Motor neuron (in vitro differentiated cells): ENCODE measurements at regions not wholly inside any gene's neighbourhood (a gene's known extent, or its start where the extent isn't known, plus 50 kb on each side); places are given as distances from the start of the nearest gene placed in this dataset.

ENCODE experiments used
- ATAC-seq, 8 experiments: fragments of 200-7000 bp; cut with Tn5 transposase; replicated peaks in 6 of 8; 2 replicates each; pipeline ENCODE4 v1.8.0; 2021; ENCODE audit warnings: mild to moderate bottlenecking in 8 of 8, moderate library complexity in 8 of 8
- H3K27ac ChIP-seq, 2 donors: fragments of 250-450 bp; sonication (Bioruptor Pico); 2 replicates each; pipeline ENCODE4 v1.9.0; 2021; ENCODE audit warnings: antibody characterized with exemption in 2 of 2, mild to moderate bottlenecking in 2 of 2, moderate library complexity in 1 of 2
- H3K4me1 ChIP-seq, 2 donors: fragments of 250-450 bp; sonication (Bioruptor Pico); replicated peaks in 1 of 2; 2 replicates each; pipeline ENCODE4 v1.6.1; 2021; ENCODE audit warnings: antibody characterized with exemption in 2 of 2, mild to moderate bottlenecking in 2 of 2, moderate library complexity in 1 of 2
- H3K4me3 ChIP-seq, 5 donors: fragments of 250-450 bp; sonication (Bioruptor Pico); 2 replicates each; pipeline ENCODE4 v1.9.0; 2021; ENCODE audit warnings: antibody characterized with exemption in 5 of 5, mild to moderate bottlenecking in 5 of 5, moderate library complexity in 4 of 5
- WGBS, 10 experiments: fragments of 450-650 bp; shearing (Covaris generic); methylation state at CpG; one replicate each; pipeline ENCODE4 v1.0.0; 2022; 5-methylcytosine and 5-hydroxymethylcytosine counted together
- in situ Hi-C, 9 experiments: fragments of 400-800 bp; cut with MboI; loops; one replicate each; pipeline ENCODE4 v1.15.0; 2021; ENCODE audit warnings: low sequenced_read_pairs in 9 of 9, low pct_unique_long_range_greater_than_20kb in 2 of 9; ENCODE audit not compliant: unreplicated experiment in 9 of 9

DNA sequence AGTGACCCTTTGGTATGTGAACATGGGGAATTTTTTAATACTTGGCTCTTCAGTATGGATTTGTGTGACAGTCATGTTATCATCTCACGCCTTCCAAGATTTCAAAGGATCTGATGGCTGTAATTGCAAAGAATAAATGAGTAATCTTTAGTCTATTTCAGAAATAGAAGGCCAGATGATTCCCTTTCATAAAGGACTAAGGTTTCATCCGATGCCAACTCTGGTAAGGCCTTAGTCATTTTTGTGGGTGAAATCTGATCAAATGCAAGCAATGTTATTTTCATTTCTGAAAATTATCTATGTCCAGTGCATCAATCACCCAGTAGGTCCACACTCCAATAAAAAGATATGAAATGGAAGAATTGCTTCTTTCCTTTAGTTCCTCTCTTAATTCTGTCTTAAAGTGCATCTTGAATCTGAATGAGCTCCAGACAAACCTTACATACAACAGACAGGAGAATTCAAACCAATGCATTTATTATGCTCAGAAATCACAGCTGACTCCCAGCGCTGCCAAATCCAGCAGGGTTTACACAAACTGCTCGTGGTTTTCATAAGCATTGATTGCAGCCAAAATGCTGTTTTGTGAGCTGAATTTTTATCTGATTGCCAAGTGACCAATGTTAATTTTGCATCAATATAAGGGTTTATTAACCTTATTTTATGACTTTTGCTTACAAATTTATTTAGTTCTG is 565.2 kb upstream of the MARCKS start:
- H3K4me3 ChIP-seq: no peak overlapping the region
- no peak overlapping the region for H3K27ac ChIP-seq

DNA sequence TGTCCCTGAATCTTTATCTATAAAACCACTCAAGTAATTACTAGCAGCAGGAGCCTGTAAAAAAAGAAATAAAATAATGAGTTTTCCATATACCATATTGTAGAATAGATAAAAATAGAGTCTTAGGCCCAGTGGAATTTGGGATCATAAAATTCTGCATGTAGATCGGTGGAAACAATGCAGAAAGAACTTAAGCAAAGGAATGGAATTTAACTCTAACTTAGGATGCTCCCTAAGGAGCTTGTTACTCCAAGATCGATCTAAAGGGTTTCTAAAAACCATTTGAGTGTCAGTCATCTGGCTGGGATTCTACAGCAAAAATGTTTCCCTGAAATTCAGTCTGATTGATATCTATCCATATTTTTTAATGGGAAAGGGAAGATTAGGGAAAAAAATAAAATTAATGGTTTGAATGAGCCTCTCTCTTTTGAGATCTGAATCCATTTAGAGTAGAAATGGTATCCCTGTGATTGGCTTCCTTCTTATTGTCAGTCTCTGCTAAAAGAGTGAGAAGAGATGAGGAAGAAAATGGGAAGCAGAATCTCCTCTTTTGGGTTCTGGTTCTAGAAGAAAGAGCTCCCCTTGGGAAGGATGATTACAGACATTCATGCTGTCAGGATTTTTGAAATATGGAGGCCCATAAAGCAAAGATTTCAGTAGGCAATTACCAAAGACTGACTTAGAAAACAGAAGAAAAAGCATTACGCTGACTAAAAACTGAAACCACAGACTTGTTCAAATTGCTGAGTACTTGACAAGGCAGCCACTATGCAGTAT is 564.3 kb upstream of the MARCKS start:
- Histone ChIP-seq H3K27ac (no peak overlapping the region), H3K4me1 (no peaks in the 10 kb centered on the region), H3K4me3 (no peak overlapping the region)
- in situ Hi-C loops: no loop called here
- 38 to 100% (median 78%) methylated on average over 2 to 3 of the region's 3 CpGs; no CpG with 5 or more reads in 1 of the 10 experiments for WGBS, 10 experiments
- ATAC-seq: no peak

More for the DNA sequence above, 565.2 kb upstream of the MARCKS start:
- in situ Hi-C loops: no loop called here
- WGBS, 10 experiments: 15 to 100% (median 89%) methylated on average over 1 to 4 of the region's 4 CpGs; no CpG with 5 or more reads in 1 of the 10 experiments
- H3K4me1 ChIP-seq: no peaks in the 10 kb centered on the region
- ATAC-seq: no peak

DNA sequence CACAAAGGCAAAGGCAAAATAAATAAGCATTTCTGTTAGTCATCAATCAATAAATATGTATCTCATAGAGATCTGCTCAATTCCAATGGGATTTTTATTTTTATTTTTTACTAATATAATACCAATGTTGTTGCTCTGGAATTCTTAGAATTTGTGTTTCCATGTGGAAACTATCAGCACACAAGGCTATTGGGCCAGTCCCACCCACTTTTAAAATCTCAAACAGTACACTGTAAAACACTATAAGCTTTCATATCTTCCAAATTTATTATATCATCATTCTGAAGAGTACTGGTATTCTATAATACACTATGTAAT is 563.8 kb upstream of the MARCKS start:
- H3K4me1 ChIP-seq: no peaks in the 10 kb centered on the region
- in situ Hi-C loops: no loop called here
- ATAC-seq: no peak
- no peak overlapping the region for H3K4me3 ChIP-seq
- no peak overlapping the region for H3K27ac ChIP-seq

DNA sequence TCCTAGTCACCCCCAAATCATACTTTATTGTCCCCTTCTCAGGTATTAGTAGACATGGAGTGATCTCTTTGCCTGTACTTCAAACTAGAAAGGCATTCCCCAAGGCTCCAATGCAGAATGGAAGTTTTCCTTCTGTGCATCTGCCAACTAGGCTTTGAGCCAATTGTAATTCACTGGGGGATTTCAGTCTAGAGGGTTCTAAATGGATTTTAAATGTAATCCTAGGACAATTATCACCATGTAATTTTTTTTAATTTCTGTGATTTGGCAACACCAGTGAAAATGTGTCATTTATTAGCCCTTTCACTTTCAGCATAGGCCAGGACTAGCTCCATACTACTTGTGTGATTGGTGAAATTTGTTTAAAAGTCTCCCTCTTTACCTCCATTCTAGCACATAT is 557.6 kb upstream of the MARCKS start:
- no peak overlapping the region for H3K4me3 ChIP-seq
- no peaks in the 10 kb centered on the region for H3K4me1 ChIP-seq
- in situ Hi-C loops: no loop called here
- ATAC-seq: no peak
- no peak overlapping the region for H3K27ac ChIP-seq

DNA sequence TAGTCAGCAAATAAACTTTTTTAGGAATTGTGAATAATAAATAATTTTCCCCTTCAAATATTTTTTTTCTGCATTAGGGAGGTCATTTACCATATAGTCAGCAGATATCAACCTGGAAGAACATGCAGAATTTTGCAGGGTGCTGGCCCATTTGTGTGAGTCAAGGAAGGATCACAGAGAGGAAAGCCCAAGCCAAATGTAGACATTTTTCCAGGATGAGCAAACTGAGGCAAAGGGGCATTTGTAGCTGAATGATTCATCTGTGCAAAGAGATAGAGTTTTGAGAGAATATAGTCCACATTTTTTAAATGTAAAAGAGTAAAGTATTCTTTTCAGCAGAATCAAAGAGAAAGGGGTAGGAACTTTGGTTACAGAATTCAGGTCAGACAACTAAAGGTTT is 555.5 kb upstream of the MARCKS start:
- ATAC-seq: no peak
- no peak overlapping the region for H3K4me3 ChIP-seq
- in situ Hi-C loops: no loop called here
- no peaks in the 10 kb centered on the region for H3K4me1 ChIP-seq
- H3K27ac ChIP-seq: no peak overlapping the region

DNA sequence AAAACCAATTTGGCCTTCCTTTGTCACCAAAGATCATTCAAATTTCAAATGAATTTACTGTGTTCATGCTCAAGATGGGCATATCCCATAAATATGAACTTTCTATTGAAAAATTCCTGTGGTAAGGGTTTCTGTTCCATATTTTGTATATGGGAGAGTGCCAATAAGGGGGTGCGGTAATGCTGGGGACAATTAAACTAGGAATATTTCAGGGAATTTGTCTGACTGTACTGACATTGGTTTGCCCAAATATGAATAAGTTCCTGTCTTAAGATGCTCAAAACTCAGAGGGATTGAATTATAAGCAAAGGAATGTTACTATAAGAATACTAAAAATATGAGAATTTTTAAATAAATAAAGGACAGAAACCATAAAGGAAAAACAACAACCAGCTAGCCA is 553.0 kb upstream of the MARCKS start:
- Histone ChIP-seq H3K4me3 (no peak overlapping the region), H3K27ac (no peak overlapping the region), H3K4me1 (no peaks in the 10 kb centered on the region)
- in situ Hi-C loops: no loop called here
- ATAC-seq: no peak
- WGBS, 10 experiments: 29 to 100% (median 100%) methylated on average over 1 of the region's 1 CpG; no CpG with 5 or more reads in 1 of the 10 experiments

DNA sequence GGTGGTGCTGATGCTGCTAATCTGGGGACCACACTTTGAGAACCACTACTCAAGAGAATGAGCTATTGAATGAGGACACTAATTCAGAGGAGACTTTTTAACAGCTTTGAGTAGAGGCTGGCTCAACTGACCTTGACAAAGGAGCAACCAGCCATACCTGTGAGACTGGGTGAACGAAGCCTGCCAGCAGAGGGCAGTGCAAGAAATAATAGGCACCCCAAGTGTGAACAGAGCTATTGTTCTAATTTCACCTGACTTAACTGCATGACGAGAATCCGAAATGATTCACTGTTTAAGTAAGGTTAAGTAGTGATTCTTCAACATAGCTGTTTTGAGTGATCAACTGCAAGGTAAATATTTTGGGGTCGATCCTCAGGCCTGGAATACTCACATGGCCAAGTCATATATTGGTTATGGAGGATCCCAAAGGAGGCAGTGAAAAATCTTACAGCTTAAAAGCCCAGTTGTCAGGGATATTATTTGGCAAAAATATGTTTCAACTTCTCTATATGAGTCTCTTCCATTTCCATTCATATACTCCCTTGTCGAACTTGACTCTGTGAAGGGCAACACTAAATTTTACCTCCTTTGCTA is 550.5 kb upstream of the MARCKS start:
- in situ Hi-C loops: no loop called here
- H3K4me3 ChIP-seq: no peak overlapping the region
- no peaks in the 10 kb centered on the region for H3K4me1 ChIP-seq
- ATAC-seq: peak in 4 of 8 experiments; percentile 20 to 38 (median 35)
- WGBS, 10 experiments: 30 to 100% (median 84%) methylated on average over 1 to 5 of the region's 5 CpGs
- no peak overlapping the region for H3K27ac ChIP-seq

DNA sequence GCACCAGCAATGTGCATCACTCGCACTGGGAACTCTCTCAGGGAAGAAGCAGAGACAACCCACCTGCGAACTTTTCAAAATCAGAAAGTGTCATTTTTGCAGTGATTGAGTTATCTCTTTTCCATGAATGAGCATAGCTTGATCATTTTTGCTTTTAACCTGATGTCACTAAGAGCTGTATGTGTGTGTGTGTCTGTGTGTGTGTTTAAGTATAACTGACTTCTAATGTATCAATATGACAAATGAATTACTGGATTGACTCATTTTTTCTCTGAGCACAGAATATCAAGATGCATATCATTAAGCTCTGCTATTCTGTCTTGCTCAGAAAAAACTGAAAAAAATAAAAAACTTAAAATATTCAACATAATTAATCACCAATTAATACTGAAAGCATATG is 548.9 kb upstream of the MARCKS start:
- no peak for ATAC-seq
- in situ Hi-C loops: no loop called here
- WGBS, 10 experiments: 84 to 100% (median 92%) methylated on average over 1 to 2 of the region's 2 CpGs; no CpG with 5 or more reads in 5 of the 10 experiments
- Histone ChIP-seq H3K4me1 (no peaks in the 10 kb centered on the region), H3K4me3 (no peak overlapping the region), H3K27ac (no peak overlapping the region)

DNA sequence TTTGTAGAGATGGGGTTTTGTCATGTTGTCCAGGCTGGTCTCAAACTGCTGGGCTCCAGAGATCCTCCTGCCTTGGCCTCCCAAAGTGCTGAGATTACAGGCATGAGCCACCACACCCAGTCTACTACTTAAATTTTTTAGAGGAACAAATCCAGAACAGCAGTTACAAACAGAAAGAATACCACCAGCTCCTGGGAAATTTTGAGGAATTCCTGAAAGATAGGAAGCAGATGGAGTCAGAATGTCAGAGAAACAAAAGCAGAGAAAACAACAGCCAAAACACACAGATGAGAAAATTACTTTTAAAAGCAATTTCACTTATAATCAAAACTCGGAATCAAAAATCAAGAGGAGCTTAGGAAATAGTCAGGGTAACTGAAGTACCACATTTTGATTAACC is 543.3 kb upstream of the MARCKS start:
- in situ Hi-C loops: no loop called here
- no peak for ATAC-seq
- peaks cover 19 to 23% of the 10 kb centered on the region in 2 donors for H3K4me1 ChIP-seq
- no peak overlapping the region for H3K4me3 ChIP-seq
- H3K27ac ChIP-seq: no peak overlapping the region
- 36 to 100% (median 83%) methylated on average over 1 of the region's 1 CpG; no CpG with 5 or more reads in 3 of the 10 experiments for WGBS, 10 experiments

DNA sequence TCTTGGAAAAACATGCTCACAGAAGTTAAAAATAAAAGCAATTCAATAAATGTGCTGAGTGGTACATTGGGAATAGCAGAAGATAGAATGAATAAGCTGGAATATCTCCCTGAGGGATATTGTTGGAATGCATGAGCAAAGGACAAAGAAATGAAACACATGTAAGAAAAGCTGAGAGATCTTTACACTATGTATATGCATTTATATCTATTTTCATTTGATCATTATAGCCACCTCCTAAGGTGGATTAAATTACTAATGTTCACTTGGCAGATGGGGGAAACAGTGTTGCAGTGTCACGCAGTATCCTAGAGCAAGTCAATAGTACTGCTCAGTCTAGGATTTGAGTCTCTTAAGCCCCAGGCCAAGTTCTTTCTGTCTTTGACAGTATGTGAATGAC is 542.0 kb upstream of the MARCKS start:
- in situ Hi-C loops: no loop called here
- H3K4me3 ChIP-seq: no peak overlapping the region
- H3K27ac ChIP-seq: no peak overlapping the region
- 83 to 100% (median 100%) methylated on average over 1 of the region's 1 CpG; no CpG with 5 or more reads in 4 of the 10 experiments for WGBS, 10 experiments
- ATAC-seq: peak in 1 of 8 experiments; percentile 45
- peaks cover 26 to 29% of the 10 kb centered on the region in 2 donors for H3K4me1 ChIP-seq

DNA sequence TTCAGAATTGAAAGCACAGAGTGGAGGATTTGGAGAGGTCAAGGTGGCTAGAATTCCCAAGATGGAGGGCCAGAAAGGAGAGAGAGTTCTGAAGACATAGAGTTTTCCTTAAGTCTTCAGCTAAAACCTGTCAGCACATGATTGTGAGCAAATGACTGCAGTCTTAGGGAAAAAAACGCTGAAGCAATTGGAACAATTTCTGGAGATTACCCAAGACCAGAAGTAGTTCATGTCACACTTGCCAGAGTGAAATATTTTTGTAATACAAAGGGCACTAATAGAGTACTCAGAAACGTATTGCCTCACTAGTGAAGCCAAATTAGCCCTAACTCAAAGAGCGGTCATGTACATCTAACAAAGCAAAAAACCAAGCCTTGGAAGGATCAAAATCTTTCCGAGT is 541.3 kb upstream of the MARCKS start:
- ATAC-seq: no peak
- Histone ChIP-seq H3K4me3 (no peak overlapping the region), H3K4me1 (peaks cover 26 to 29% of the 10 kb centered on the region in 2 donors), H3K27ac (no peak overlapping the region)
- in situ Hi-C loops: no loop called here
- 42 to 96% (median 83%) methylated on average over 2 to 4 of the region's 4 CpGs; no CpG with 5 or more reads in 1 of the 10 experiments for WGBS, 10 experiments

DNA sequence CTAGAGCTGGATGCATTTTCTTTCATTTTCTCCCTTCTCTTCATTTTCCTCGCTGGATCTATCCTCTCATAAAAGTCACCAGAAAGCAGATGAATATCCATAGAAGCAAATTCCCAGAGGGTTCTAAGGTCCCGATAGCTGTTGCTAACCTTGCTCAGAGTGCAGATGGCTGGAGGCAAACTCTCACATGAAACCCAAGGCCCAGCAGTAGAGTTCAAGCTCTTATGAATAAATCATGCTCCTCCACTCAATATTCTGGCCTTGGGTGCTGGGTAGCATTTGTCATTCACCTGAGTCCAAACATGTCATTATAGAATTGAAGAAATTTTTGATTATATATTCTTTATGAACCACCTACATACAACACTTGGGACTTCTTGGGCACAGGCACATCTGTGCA is 539.7 kb upstream of the MARCKS start:
- H3K4me3 ChIP-seq: no peak overlapping the region
- 20 to 100% (median 60%) methylated on average over 1 to 2 of the region's 2 CpGs; no CpG with 5 or more reads in 2 of the 10 experiments for WGBS, 10 experiments
- in situ Hi-C loops: no loop called here
- ATAC-seq: peak in 5 of 8 experiments; percentile 49 to 69 (median 68)
- peak overlapping the region in 1 of 2 donors; percentile 51 for H3K27ac ChIP-seq
- H3K4me1 ChIP-seq: peaks cover 26 to 29% of the 10 kb centered on the region in 2 donors

DNA sequence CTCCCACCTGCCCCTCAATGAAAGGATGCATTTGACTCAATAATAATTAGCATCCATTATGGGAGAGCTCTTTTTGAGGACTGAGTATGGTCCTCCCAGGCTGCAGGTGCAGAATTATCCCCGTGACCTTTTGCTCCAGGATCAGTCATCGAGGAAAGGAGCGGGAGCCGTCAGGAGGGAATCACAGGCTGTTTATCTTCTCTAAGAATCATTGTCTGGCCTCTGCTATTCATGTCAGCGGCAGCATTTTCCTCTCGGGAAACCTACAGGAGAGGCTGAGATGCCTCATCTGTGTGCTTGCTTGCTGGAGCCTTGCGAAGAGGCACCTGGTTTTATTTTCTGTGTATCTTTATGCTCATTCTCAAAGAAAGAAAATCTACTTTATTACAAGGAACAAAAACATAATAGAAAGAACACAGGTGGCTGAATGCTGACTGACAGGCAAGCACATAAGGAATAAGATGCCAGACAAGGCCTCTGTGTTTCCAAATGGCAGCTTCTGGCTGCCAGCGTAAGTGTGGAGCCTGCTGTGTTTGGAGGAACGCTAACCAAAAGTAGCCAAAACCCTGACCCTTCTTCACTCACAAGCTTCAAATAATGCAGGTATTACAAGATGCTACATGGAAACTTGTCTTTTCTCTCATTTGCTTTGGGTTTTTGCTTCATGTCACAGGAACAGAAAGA is 539.1 kb upstream of the MARCKS start:
- H3K4me3 ChIP-seq: peak overlapping the region in 1 of 5 donors; percentile 10
- H3K27ac ChIP-seq: peak overlapping the region; percentile 67 to 89
- peak in 5 of 8 experiments; percentile 84 to 90 (median 89) for ATAC-seq
- H3K4me1 ChIP-seq: peaks cover 26 to 29% of the 10 kb centered on the region in 2 donors
- WGBS, 10 experiments: 10 to 100% (median 28%) methylated on average over 2 to 7 of the region's 9 CpGs
- in situ Hi-C loops: no loop called here
